Fibroblast of the aortic adventitia (primary cell): ENCODE measurements at regions not wholly inside any gene's neighbourhood (a gene's known extent, or its start where the extent isn't known, plus 50 kb on each side); places are given as distances from the start of the nearest gene placed in this dataset.

Experiments used
- DNase-seq: peaks from one replicate; pipeline ENCODE4 v3.0.0-alpha.2; 2010; ENCODE audit warnings: low read depth
- H3K4me3 ChIP-seq: 2 replicates; pipeline ENCODE4 v1.5.1; 2011; ENCODE audit warnings: low read depth, mild to moderate bottlenecking, control low read depth, low read length, moderate library complexity
- CTCF ChIP-seq: IDR thresholded peaks from 2 replicates; pipeline ENCODE4 v1.5.1; 2011; ENCODE audit warnings: mild to moderate bottlenecking, low read length, control low read depth, inconsistent platforms; ENCODE audit not compliant: insufficient read depth

GRCh38 chr4:18878561-18878960 lies 857.0 kb upstream of the LCORL start:
- TF ChIP-seq CTCF: no peak
- no peak for DNase-seq
- no peak overlapping the region for H3K4me3 ChIP-seq

- no peak overlapping the region for H3K4me3 ChIP-seq
- no peak for TF ChIP-seq CTCF
- DNase-seq: no peak
Observed at GRCh38 chr4:18869166-18869565, 847.6 kb upstream of the LCORL start.

- TF ChIP-seq CTCF: no peak
- no peak overlapping the region for H3K4me3 ChIP-seq
- no peak for DNase-seq
Observed at GRCh38 chr4:18860836-18861530, 839.4 kb upstream of the LCORL start.

- TF ChIP-seq CTCF: no peak
- no peak overlapping the region for H3K4me3 ChIP-seq
- DNase-seq: no peak
Observed at GRCh38 chr4:18859468-18859867, 837.9 kb upstream of the LCORL start.

- H3K4me3 ChIP-seq: no peak overlapping the region
- TF ChIP-seq CTCF: no peak
- no peak for DNase-seq
Observed at GRCh38 chr4:18858229-18858922, 836.8 kb upstream of the LCORL start.

GRCh38 chr4:18850867-18851266 lies 829.3 kb upstream of the LCORL start:
- no peak for DNase-seq
- no peak for TF ChIP-seq CTCF
- H3K4me3 ChIP-seq: no peak overlapping the region
